ENCODE measurements at regions not wholly inside any gene's neighbourhood (a gene's known extent, or its start where the extent isn't known, plus 50 kb on each side); places are given as distances from the start of the nearest gene placed in this dataset.

DNA sequence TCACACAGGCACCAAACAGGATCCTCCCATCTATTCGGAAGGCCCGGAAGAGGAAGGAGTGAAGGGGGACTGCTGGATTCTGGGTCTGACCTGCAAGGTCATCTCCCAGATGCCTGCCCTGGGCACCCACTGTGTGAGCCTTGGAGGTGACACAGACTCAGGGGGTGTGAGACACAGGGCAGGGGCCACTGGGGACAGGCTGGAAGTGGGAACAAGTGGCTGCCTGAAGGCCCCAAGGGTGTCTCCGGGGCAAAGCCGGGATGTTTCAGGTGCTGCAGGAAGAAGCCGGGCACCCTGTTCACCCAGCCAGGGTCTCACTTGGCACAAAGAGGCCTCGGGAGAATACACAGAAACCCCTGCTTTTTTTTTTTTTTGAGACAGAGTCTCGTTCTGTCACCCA is 385.5 kb downstream of the CTTN start:
- TF ChIP-seq, protein P1, sequence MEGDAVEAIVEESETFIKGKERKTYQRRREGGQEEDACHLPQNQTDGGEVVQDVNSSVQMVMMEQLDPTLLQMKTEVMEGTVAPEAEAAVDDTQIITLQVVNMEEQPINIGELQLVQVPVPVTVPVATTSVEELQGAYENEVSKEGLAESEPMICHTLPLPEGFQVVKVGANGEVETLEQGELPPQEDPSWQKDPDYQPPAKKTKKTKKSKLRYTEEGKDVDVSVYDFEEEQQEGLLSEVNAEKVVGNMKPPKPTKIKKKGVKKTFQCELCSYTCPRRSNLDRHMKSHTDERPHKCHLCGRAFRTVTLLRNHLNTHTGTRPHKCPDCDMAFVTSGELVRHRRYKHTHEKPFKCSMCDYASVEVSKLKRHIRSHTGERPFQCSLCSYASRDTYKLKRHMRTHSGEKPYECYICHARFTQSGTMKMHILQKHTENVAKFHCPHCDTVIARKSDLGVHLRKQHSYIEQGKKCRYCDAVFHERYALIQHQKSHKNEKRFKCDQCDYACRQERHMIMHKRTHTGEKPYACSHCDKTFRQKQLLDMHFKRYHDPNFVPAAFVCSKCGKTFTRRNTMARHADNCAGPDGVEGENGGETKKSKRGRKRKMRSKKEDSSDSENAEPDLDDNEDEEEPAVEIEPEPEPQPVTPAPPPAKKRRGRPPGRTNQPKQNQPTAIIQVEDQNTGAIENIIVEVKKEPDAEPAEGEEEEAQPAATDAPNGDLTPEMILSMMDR (IDR thresholded peaks at IDR 0.05) = no peak
- H3K4me3 ChIP-seq = no peak overlapping the region
- no peaks in the 10 kb centered on the region for H3K36me3 ChIP-seq
- intact Hi-C loops (cut with DNase I) = no loop called here
- H3K27ac ChIP-seq = no peak overlapping the region
- ATAC-seq (no peak), DNase-seq (no peak)
- no peaks in the 10 kb centered on the region for H3K9me3 ChIP-seq
- H3K27me3 ChIP-seq (ENCODE audit: low read depth) = no peaks in the 10 kb centered on the region
- no peaks in the 10 kb centered on the region for H3K4me1 ChIP-seq

DNA sequence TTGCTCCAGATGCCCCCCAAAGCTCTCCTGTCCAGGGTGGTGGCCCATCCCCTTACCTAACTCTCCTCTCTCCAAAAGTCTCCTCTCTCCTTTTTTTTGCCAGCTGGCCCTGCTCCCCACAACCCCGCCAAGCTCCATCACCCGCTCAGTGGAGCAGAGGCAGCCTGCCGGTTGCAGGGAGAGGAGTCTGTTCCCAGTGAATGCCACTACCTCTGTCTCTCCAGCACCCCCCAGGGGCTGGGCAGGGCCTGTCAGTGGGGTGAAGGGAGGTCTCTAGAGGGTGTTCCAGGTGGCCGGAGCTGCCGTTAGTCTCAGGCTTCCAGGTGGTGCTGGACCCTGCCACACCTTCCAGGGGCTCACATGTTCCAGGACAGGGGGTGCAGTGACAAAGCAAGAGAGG is 387.0 kb downstream of the CTTN start:
- H3K4me3 ChIP-seq = no peak overlapping the region
- ATAC-seq (no peak), DNase-seq (no peak)
- no peak overlapping the region for H3K27ac ChIP-seq
- no peaks in the 10 kb centered on the region for H3K9me3 ChIP-seq
- H3K36me3 ChIP-seq = no peaks in the 10 kb centered on the region
- no peaks in the 10 kb centered on the region for H3K27me3 ChIP-seq (ENCODE audit: low read depth)
- TF ChIP-seq, protein P1 (IDR thresholded peaks at IDR 0.05) = no peak
- H3K4me1 ChIP-seq = no peaks in the 10 kb centered on the region
- intact Hi-C loops (cut with DNase I) = no loop called here

DNA sequence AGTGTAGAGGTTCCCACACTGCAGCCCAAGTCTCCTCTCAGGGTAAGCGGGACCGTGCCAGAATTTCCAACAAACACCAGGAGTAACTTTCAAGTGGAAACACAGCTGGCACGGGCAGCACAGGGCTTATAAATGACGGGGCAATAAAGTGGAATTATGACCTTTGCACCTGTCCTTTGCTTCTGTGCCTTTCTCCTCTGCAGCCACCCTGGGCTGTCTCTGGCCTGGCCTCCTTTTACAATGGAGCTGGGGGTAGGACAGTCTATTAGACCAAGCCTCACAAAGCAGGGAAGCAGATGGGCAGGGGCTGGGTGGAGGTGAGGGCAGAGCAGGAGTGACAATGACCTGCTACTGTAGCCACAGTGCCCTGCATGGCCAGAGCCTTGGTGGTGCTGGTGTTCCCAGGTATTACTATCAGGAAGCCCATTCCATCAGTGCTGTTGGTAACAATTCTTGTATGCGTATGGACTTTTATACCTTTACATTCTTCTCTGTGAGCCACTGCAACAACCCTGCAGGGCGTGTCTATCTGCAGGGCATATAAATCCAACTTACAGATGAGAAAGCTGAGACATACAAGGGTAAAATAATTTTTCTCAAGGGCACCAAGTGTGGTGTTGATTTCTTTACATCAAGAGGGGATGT is 387.8 kb downstream of the CTTN start:
- ATAC-seq (no peak), DNase-seq (no peak)
- Histone ChIP-seq H3K27me3 (ENCODE audit: low read depth) (no peaks in the 10 kb centered on the region), H3K36me3 (no peaks in the 10 kb centered on the region), H3K9me3 (no peaks in the 10 kb centered on the region), H3K4me3 (no peak overlapping the region), H3K4me1 (no peaks in the 10 kb centered on the region), H3K27ac (no peak overlapping the region)
- TF ChIP-seq, protein P1 (IDR thresholded peaks at IDR 0.05) = no peak
- intact Hi-C loops (cut with DNase I) = no loop called here

DNA sequence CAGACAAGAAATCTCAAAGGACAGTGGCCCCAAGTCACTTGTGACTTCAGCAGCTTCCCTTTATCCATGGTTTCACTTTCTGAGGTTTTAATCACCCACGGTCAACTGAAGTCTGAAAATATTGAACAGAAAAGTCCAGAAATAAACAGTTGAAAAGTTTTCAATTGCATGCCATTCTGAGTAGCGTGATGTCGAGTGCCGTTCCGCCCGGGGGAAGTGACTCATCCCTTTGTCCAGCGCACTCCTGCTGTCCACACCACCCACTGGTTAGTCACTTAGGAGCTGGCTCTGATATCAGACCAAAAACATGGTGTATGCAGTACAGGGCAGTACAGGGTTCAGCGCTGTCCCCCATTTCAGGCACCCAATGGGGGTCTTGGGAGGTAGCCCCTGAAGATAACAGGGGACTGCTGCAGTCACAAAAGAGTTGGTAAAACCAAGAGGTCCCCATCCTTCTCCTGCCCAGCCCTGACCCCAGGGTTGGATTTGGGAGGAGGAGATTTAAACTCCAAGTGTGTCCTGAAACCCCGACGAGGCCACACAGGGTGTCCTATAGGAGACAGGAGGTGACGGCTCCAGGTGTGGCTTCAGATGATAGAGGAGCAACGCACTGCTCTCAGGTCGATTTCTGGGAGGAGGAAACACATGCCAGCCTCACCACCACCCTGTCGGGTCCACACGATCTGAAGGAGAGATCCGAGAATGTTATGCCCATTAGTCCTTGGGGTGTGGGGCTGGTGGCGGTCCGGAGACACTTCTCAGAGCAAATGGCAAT is 390.1 kb downstream of the CTTN start:
- no peak overlapping the region for H3K27ac ChIP-seq
- no peak overlapping the region for H3K4me3 ChIP-seq
- ATAC-seq (peak in 1 of 2 donors; percentile 21), DNase-seq (no peak)
- intact Hi-C loops (cut with DNase I) = no loop called here
- H3K9me3 ChIP-seq = peaks cover 11% of the 10 kb centered on the region
- no peaks in the 10 kb centered on the region for H3K36me3 ChIP-seq
- no peaks in the 10 kb centered on the region for H3K27me3 ChIP-seq (ENCODE audit: low read depth)
- TF ChIP-seq, protein P1 (IDR thresholded peaks at IDR 0.05) = no peak
- no peaks in the 10 kb centered on the region for H3K4me1 ChIP-seq

DNA sequence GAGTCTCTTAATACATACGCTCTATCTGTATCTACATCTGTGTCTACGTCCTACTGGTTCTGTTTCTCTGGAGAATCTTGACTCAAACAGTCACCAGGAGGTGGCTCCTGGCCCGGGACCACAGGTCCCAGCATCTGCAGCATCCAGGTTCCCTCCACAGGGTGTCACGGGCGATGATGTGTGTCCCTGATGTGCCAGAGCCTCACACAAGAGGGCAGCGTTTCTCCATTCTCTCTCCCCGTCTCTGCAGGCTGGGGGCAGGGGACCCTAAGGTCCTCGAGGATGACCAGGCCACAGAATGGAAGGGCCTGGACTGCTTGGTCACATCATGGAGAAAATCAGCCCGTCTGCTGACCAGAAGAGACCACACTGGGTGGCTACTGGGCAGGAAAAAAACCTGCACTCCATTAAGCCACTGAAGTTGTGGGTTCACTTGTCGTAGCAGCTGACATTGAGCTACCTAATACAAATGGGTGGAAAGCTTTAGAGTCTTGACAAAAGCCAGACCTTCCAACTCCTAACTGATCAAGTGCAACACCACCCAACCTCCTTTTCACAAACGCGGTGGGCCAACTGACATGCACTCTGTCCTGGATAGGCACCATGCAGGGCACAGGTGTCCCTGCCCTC is 392.5 kb downstream of the CTTN start:
- DNase-seq = peak; percentile 10

More for the DNA sequence above, 392.5 kb downstream of the CTTN start:
- Histone ChIP-seq H3K36me3 (no peaks in the 10 kb centered on the region), H3K4me1 (no peaks in the 10 kb centered on the region), H3K9me3 (peaks cover 20% of the 10 kb centered on the region), H3K4me3 (no peak overlapping the region), H3K27ac (no peak overlapping the region), H3K27me3 (ENCODE audit: low read depth) (no peaks in the 10 kb centered on the region)
- intact Hi-C loops (cut with DNase I) = no loop called here
- ATAC-seq = no peak
- TF ChIP-seq, protein P1 (IDR thresholded peaks at IDR 0.05) = no peak

All from lower lobe of right lung (tissue), 2 donors.